GM19463 (cell line): ENCODE measurements at regions not wholly inside any gene's neighbourhood (a gene's known extent, or its start where the extent isn't known, plus 50 kb on each side); places are given as distances from the start of the nearest gene placed in this dataset.
A peak's percentile ranks its signal among the peaks of the same experiment; 100 is the strongest.
"Not testable (repeated sequence)": the region's sequence is repeated elsewhere in the genome, so short reads cannot be mapped to it uniquely, and the experiment has no call there.

ENCODE experiments used
- ATAC-seq: cut with Tn5 transposase; IDR thresholded peaks from one replicate; pipeline ENCODE4 v1.9.1; 2021; ENCODE audit warnings: mild to moderate bottlenecking, moderate library complexity; ENCODE audit not compliant: unreplicated experiment

DNA sequence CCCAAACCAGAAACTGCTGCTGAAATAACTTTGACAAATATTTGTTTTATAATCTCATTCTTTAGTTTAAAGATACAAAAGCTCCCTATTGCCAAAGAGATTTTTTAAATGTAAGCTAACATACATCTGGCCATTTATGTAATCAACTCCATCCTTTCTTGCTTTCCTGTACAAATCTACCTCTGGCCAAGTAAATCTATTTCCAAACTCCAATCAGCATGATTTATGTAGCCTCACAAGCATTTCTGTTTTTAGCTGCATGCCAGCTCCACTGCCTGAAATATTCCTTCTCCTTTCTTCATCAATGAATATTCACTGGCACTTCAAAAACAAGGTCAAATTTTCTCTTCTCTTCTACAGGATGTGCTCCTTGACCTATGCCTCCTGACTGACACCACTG, 80.0 kb downstream of the SHOX2 start:
- ATAC-seq, result no peak

- ATAC-seq, result not testable (repeated sequence)
Observed at GRCh38 chr3:158019897-158020296, 86.3 kb downstream of the SHOX2 start.

DNA sequence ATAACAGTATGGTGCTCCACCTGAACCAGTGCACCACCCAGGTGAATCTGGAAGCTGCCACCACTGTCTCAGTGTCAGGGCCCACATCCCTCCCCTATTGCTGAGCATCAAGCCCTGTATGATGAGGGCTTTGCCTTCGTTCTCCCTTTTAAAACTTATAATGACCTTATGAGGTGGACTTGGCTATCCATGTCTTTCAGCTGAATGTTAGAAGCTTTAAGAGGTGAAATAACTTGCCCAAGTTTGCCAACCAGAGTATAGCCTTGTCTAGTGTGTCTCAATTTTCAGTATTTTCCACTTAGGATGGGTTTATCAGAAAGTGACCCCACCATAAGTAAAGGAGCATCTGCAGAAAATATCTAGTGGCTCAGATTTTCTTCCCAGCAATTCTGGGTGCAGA, 87.8 kb downstream of the SHOX2 start:
- ATAC-seq, result no peak

DNA sequence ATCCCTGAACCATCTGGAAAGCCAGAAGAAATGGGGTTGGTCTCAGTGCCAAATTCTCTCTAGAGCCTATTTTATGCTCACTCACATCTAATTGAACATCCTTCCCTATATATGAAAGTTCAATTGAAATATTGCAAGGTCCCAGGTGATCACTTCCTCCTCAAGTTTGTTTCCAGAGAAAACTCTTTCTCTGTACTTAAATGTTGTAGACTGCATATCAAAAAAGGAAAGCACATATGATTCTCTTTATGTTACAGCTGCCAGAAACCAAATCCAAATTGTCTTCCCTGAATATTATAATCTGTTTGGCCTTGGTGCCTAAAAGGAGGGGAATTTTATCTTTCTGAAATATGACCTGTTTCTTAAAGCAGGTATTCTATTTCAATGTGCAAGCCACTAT, 93.3 kb downstream of the SHOX2 start:
- no peak for ATAC-seq

DNA sequence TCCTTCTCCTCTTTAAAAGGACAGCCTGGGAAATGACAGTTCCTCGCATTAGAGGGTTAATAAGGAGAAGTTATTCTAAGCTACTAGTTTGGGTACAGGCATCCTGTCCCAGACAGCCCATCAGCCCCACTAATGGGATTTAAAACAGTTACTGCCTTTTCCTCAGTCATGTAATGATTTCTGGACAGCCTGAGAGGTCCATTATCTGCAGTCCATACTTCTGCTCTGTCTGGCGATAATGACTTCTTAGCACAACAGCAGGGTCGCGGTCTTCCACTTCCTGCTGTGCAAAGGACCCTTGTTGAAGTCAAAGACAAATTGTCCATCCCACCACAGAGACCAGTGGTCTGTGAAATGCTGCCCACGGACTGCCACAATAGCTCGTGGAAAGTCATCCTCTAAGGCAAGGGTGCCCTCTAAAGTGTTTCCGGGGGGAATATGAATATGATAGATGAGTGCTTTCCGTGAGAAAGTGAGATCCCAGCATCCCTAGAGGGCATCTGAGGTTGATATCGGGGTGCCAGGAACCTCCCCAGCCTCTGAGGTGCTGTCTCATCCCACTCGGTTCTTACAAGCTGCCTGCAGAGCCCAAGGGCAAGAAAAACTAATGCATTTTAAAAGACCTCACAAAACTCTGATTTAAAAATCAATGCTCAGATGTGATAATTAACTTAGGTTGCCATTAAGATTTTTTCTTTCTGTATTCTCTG, 100.7 kb downstream of the SHOX2 start:
- no peak for ATAC-seq

GRCh38 chr3:157999246-157999645, 107.0 kb downstream of the SHOX2 start:
- ATAC-seq, result no peak

DNA sequence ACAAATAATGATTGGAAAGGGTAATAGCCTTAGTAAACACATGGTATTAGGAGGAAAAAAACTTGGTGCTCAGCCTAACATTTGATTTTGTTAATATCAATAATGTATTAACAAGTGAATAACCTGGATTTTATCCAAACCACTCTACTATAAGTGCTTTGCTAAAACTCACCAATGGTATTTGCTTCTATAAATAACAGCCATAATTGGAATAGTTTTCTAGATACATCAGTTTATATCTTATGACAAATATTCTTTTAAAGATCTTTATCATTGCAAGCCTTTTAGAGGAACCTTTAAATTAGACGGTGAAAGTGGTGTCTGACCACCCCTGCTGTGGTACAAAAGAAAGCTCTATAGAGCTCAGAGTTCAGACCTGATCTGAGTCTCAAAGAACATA, 123.9 kb downstream of the SHOX2 start:
- ATAC-seq, result no peak

GRCh38 chr3:157981819-157982218, 124.4 kb downstream of the SHOX2 start:
- no peak for ATAC-seq

DNA sequence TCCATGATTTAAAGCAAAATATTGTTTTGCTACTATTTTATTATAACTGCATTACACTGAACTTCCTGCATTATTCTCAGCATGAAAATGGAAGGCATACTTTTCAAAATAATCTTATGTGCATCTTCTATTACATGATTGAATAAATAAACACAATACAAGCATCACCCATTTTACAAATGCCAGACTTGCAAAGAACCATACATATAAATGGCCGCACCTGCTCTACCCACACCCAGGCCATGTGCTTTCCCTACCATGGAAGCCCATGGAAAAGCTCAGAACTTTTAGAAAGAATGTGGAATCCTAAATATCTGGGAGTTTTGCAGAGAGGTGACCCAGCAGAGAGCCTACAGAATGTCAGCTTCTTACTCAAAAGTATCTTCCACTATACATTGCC, 127.2 kb downstream of the SHOX2 start:
- no peak for ATAC-seq

- ATAC-seq, result no peak
Observed at GRCh38 chr3:157961665-157962064, 144.6 kb downstream of the SHOX2 start.

DNA sequence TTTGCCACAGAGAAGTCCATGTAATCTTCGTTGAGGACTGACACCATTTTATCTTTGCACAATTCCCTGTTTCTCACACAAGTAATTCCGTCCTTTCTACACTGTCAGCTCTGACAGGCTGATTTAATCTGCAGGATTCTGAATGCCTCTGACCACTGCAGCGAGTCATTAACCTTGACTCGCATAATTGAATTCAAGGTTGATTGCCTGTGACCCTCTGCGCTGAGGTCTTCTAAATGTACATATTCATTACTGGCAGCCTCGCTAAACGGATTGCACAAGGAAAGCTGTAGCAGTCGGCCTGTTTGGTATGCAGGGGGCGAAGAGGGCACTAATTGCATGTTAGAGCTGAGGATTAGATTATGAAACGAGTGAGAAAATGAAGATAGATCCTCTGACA, 147.8 kb downstream of the SHOX2 start:
- no peak for ATAC-seq

- ATAC-seq, result no peak
Observed at GRCh38 chr3:157956850-157957249, 149.4 kb downstream of the SHOX2 start.

DNA sequence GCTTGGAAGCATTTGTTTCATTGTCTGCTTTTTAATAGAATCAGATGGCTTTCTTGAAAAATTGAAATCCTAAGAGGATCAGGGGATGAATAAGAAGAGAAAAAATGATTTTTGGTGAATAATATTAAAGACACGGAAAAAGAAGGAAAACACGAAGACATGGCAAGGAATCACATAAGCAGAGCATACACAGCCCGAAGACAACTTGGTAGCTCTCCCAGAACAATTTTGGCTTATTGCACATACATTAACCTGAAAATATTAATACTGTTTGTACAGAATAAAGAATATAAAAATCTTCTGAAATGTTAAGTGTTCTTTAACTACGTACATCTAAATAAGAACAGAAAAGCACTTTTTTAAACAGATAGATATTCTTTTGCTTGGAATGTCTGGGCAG, 150.0 kb downstream of the SHOX2 start:
- no peak for ATAC-seq

- ATAC-seq, result no peak
Observed at GRCh38 chr3:157953565-157953964, 152.7 kb downstream of the SHOX2 start.

GRCh38 chr3:157948605-157949383, 157.4 kb downstream of the SHOX2 start:
- ATAC-seq, result no peak

DNA sequence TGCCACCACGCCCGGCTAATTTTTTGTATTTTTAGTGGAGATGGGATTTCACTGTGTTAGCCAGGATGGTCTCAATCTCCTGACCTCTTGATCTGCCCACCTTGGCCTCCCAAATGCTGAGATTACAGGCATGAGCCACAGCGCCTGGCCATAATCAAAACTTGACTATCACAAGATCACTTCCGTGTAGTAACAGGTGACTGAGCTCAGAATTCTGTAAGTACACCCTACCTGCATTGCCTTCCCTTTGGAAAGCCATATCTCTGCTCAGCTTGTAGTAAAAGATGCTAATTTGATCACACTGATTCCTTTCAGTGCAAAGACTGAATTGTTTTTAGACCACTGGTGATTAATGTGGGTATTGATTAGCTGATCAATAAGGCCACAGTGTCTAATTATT, 167.1 kb downstream of the SHOX2 start:
- ATAC-seq, result no peak

DNA sequence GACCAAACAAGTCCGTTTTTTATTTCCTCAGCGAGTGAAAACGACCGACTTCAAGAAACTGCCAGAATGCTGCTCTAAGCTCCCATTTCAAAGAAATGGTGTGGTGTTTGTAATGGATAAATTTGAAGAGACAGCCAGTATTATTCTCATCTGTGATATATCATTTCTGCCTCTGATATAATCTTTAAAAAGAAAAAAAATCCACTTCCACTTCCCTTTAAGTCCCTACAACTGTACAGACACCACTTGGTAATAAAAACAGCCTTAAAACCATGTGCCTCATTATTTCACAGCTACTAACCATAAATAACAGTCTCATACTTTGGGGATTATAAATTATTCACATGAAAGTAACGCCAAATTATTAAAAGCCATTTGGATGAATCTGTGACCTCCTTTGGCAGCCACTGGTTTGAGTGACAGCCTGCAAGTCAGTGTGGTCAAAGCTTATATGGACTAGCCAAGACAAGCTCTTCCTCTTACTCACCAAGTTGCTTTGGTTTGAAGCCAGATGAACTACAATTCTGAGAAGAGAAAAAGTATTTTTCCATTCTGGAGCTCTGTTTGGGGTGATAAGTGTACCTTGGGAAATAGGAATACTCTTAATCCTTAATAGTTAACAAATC, 168.0 kb downstream of the SHOX2 start:
- ATAC-seq, result no peak

DNA sequence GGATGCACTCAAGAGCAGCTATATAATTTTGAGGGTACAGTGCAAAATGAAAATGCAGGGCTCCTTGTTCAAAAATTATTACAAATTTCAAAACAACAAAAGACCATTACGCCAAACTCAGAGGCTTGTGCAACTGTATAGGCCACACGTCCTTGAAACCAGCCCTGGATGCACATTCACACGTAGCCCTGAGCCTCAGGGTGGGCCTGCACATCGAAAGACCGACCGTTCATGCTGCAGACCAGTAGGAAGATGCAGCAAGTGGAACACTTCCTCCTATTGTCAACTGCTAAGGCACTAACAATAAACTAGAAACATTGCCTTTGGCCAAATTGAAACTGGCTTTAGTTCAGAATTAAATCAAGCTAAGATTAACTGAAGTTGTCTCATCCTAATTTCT, 174.7 kb downstream of the SHOX2 start:
- ATAC-seq, result no peak

GRCh38 chr3:157930000-157930780, 176.0 kb downstream of the SHOX2 start:
- no peak for ATAC-seq

DNA sequence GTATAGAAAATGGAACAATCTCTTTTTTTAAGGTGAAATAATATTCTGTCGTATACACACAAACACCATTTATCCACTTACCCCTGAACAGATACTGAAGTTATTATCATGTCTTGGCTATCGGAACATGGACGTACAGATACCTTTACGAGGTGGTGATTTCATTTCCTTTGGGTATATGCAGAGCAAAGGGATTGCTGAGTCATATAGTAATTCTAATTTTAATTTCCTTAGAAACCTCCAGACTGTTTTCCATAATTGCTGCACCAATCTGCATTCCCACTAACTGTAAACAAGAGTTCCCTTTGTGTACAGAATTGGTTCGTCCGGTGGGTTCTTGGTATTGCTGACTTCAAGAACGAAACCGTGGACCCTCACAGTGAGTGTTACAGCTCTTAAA, 179.4 kb downstream of the SHOX2 start:
- no peak for ATAC-seq

GRCh38 chr3:157922614-157923013, 183.6 kb downstream of the SHOX2 start:
- peak; percentile 79 for ATAC-seq
